ENCODE measurements at regions not wholly inside any gene's neighbourhood (a gene's known extent, or its start where the extent isn't known, plus 50 kb on each side); places are given as distances from the start of the nearest gene placed in this dataset.

GRCh38 chr2:37857575-37858399 lies 67.3 kb upstream of the RMDN2 start:
- peak; percentile 35 for DNase-seq (ENCODE audit: low read depth)
- Histone ChIP-seq H3K27me3 (ENCODE audit: control insufficient read depth, insufficient read depth, low read length) (no peaks in the 10 kb centered on the region), H3K36me3 (ENCODE audit: control insufficient read depth, insufficient read depth, low read length) (no peaks in the 10 kb centered on the region), H3K4me3 (ENCODE audit: low read depth, low read length) (no peak overlapping the region)
- POLR2A ChIA-PET = interaction anchor here (0.6 to 1.1 kb wide), 4 partner anchors 29 to 146 kb away, joined by 3 to 8 read pairs (median 4); no protein-coding TSS in a partner anchor
- CTCF ChIA-PET = interaction anchor here (0.8 to 1.9 kb wide), 3 partner anchors 12 to 20 kb away, joined by 3 to 5 read pairs (median 4); no protein-coding TSS in a partner anchor
- TF ChIP-seq CTCF (IDR thresholded peaks at IDR 0.05; ENCODE audit: insufficient read depth, low read depth, low read length) = no peak

- Histone ChIP-seq H3K36me3 (ENCODE audit: control insufficient read depth, insufficient read depth, low read length) (no peaks in the 10 kb centered on the region), H3K27me3 (ENCODE audit: control insufficient read depth, insufficient read depth, low read length) (no peaks in the 10 kb centered on the region), H3K4me3 (ENCODE audit: low read depth, low read length) (no peak overlapping the region)
- ChIA-PET POLR2A (interaction anchor here (0.6 to 1.1 kb wide), 4 partner anchors 29 to 147 kb away, joined by 3 to 8 read pairs (median 4); no protein-coding TSS in a partner anchor), CTCF (interaction anchor here (0.8 to 1.9 kb wide), 3 partner anchors 10 to 18 kb away, joined by 3 to 5 read pairs (median 5); no protein-coding TSS in a partner anchor)
- TF ChIP-seq CTCF (IDR thresholded peaks at IDR 0.05; ENCODE audit: insufficient read depth, low read depth, low read length) = no peak
- peak; percentile 57 for DNase-seq (ENCODE audit: low read depth)
These were observed 66.7 kb upstream of the RMDN2 start for GRCh38 chr2:37858400-37858711.

- POLR2A ChIA-PET = interaction anchor here (1.1 kb wide), 1 partner anchor 147 kb away, joined by 3 read pairs; no protein-coding TSS in a partner anchor
- Histone ChIP-seq H3K36me3 (ENCODE audit: control insufficient read depth, insufficient read depth, low read length) (no peaks in the 10 kb centered on the region), H3K4me3 (ENCODE audit: low read depth, low read length) (no peak overlapping the region), H3K27me3 (ENCODE audit: control insufficient read depth, insufficient read depth, low read length) (no peaks in the 10 kb centered on the region)
- DNase-seq (ENCODE audit: low read depth) = no peak
- CTCF ChIA-PET = interaction anchor here (0.8 to 1.9 kb wide), 3 partner anchors 9 to 18 kb away, joined by 3 to 5 read pairs (median 5); no protein-coding TSS in a partner anchor
- TF ChIP-seq CTCF (IDR thresholded peaks at IDR 0.05; ENCODE audit: insufficient read depth, low read depth, low read length) = no peak
These were observed 66.3 kb upstream of the RMDN2 start for GRCh38 chr2:37858725-37859267.

- TF ChIP-seq CTCF (IDR thresholded peaks at IDR 0.05; ENCODE audit: insufficient read depth, low read depth, low read length) = no peak
- Histone ChIP-seq H3K36me3 (ENCODE audit: control insufficient read depth, insufficient read depth, low read length) (no peaks in the 10 kb centered on the region), H3K27me3 (ENCODE audit: control insufficient read depth, insufficient read depth, low read length) (no peaks in the 10 kb centered on the region), H3K4me3 (ENCODE audit: low read depth, low read length) (no peak overlapping the region)
- CTCF ChIA-PET = interaction anchor here (1.4 kb wide), 1 partner anchor 15 kb away, joined by 5 read pairs; no protein-coding TSS in a partner anchor
- POLR2A ChIA-PET = no interaction called here
- no peak for DNase-seq (ENCODE audit: low read depth)
These were observed 62.5 kb upstream of the RMDN2 start for GRCh38 chr2:37862620-37863019.

- Histone ChIP-seq H3K4me3 (ENCODE audit: low read depth, low read length) (no peak overlapping the region), H3K27me3 (ENCODE audit: control insufficient read depth, insufficient read depth, low read length) (no peaks in the 10 kb centered on the region), H3K36me3 (ENCODE audit: control insufficient read depth, insufficient read depth, low read length) (no peaks in the 10 kb centered on the region)
- no peak for DNase-seq (ENCODE audit: low read depth)
- POLR2A ChIA-PET = no interaction called here
- TF ChIP-seq CTCF (IDR thresholded peaks at IDR 0.05; ENCODE audit: insufficient read depth, low read depth, low read length) = no peak
- CTCF ChIA-PET = interaction anchor here (1.6 kb wide), 1 partner anchor 10 kb away, joined by 5 read pairs; no protein-coding TSS in a partner anchor
These were observed 60.9 kb upstream of the RMDN2 start for GRCh38 chr2:37864217-37864616.

Data from BJ (cell line).